NCI-H526 (cell line): ENCODE measurements at regions not wholly inside any gene's neighbourhood (a gene's known extent, or its start where the extent isn't known, plus 50 kb on each side); places are given as distances from the start of the nearest gene placed in this dataset.
A peak's percentile ranks its signal among the peaks of the same experiment; 100 is the strongest.

Source experiments
- DNase-seq, 2 experiments: peaks; one replicate each; lab custom pipeline; 2025; lab: John Stamatoyannopoulos, UW

DNA sequence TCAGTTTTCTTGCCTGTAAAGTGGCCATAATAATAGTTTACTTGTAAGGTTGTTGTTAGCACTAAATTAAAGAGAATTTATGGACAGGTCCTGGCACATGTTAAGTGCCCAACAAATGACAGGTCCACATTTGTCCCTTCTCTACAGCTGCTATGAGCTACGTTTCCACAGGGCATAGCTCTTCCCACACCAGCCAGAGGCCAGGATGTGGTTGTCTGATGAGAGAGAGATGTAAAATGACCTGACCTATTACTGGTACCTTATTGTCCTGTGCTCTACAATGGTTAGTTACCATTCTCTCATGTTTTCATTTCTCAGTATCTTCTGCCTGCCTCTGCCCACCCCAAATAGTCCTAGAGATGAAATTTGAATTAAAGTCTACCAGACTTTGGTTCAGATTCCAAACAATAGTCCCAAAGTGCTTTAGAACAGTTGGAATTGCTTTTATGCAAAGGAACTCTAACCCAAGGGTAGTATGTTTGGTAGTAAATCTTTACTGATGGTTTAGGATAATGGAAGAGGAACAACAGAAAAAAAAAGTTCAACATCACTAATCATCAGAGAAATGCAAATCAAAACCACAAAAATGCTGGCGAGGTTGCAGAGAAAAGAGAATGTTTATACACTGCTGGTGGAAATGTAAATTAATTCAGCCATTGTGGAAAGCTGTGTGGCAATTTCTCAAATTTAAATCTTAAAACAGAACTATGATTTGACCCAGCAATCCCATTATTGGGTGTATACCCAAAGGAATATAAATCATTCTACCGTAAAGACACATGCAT lies 57.1 kb upstream of the ANKFN1 start:
- peak; percentile 40 to 49 for DNase-seq

DNA sequence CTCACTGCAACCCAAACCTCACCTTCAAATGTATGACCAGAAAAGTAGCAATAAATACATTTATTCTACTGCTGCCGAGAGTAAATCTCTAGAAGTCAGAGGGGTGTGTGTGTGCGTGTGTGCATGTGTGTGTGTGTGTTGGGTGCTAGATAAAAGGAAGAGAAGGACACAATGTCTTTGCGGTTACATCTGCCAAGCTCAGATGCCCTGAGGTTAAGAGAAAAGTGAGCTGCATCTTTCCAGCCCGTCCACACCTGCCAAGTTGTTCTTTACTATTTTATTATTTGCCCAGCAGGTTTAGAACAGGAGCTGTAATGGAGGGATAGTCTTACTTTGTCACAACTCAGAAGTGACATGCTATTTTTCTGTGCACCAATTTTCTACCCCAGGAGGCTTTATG lies 54.5 kb upstream of the ANKFN1 start:
- no peak for DNase-seq

DNA sequence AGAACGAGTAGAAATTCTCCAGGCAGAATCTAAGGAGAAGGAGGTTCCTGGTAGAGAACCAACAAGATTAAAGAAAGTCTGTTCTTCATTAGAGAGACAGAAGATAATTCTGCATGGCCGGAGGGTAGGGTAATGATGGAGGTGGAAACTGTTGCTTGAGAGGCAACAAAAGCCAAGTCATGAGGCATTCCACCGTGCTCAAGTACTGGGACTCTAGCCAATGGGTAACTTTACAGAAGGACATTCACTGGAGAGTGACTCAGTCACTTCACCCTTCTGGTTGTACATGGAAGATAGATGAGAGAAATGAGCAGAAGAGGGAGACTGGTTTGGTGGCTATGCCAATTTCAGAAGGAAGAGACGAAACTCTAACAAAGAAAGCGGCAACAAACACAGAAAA lies 53.6 kb upstream of the ANKFN1 start:
- DNase-seq, result no peak
